Sigmoid colon (tissue), 6 donors: ENCODE measurements at regions not wholly inside any gene's neighbourhood (a gene's known extent, or its start where the extent isn't known, plus 50 kb on each side); places are given as distances from the start of the nearest gene placed in this dataset.

Experiments used
- DNase-seq: peaks from one replicate; pipeline ENCODE4 v3.0.0-alpha.2; 2019
- H3K27ac ChIP-seq, 4 donors: fragments of 200-600 bp; sonication (generic); one replicate each; pipeline ENCODE4 v1.5.1; 2016 to 2019; ENCODE audit warnings: mild to moderate bottlenecking in 1 of 4
- H3K27me3 ChIP-seq, 3 donors: fragments of 200-600 bp; sonication (generic); one replicate each; pipeline ENCODE4 v1.5.1; 2019; ENCODE audit warnings: mild to moderate bottlenecking in 1 of 3
- H3K36me3 ChIP-seq, 4 donors: fragments of 200-600 bp; sonication (generic); one replicate each; pipeline ENCODE4 v1.5.1; 2016 to 2019
- H3K4me1 ChIP-seq, 4 donors: fragments of 200-600 bp; sonication (generic); one replicate each; pipeline ENCODE4 v1.5.1; 2017 to 2019
- H3K4me3 ChIP-seq, 4 donors: fragments of 200-600 bp; sonication (generic); one replicate each; pipeline ENCODE4 v1.5.1; 2017 to 2019; ENCODE audit warnings: mild to moderate bottlenecking in 2 of 4, moderate library complexity in 1 of 4
- H3K9me3 ChIP-seq, 4 donors: fragments of 200-600 bp in 3 of 4; sonication (generic) in 3 of 4; one replicate each; pipeline versions ENCODE4 v1.5.1 to v1.6.1; 2013 to 2019
- EP300 ChIP-seq, 4 donors: sonication (generic); formaldehyde crosslinking; IDR thresholded peaks; one replicate each; pipeline ENCODE4 v1.6.1; 2017; ENCODE audit warnings: antibody characterized with exemption in 4 of 4
- POLR2A ChIP-seq, 2 donors: fragments of 450-650 bp; IDR thresholded peaks; one replicate each; pipeline ENCODE4 v1.6.1; 2016; ENCODE audit warnings: antibody characterized with exemption in 2 of 2, mild to moderate bottlenecking in 2 of 2, moderate library complexity in 2 of 2
- POLR2AphosphoS5 ChIP-seq, 4 donors: sonication (generic); formaldehyde crosslinking; IDR thresholded peaks; one replicate each; pipeline ENCODE4 v1.6.1; 2017; ENCODE audit warnings: antibody characterized with exemption in 4 of 4
- WGBS, 2 donors: extraction: QIAGEN DNeasy Blood & Tissue Kit; methylation state at CpG; one replicate each; pipeline ENCODE4 v1.1.7; 2013; 5-methylcytosine and 5-hydroxymethylcytosine counted together
- intact Hi-C: fragments of 100-400 bp; cut with DNase I; formaldehyde crosslinking; loops from one replicate; pipeline ENCODE4 v1.15.1; 2023
- TF ChIP-seq, protein P1 (sequence below), 4 experiments: fragments of 450-650 bp in 3 of 4; fragments of 200-600 bp in 1 of 4; IDR thresholded peaks; one replicate each; pipeline ENCODE4 v1.5.1; 2016 to 2019; ENCODE audit warnings: antibody characterized with exemption in 4 of 4, mild to moderate bottlenecking in 3 of 4, moderate library complexity in 2 of 4
- donor health status: healthy with polysubstance abuse.
- donor health status: healthy.

DNA sequence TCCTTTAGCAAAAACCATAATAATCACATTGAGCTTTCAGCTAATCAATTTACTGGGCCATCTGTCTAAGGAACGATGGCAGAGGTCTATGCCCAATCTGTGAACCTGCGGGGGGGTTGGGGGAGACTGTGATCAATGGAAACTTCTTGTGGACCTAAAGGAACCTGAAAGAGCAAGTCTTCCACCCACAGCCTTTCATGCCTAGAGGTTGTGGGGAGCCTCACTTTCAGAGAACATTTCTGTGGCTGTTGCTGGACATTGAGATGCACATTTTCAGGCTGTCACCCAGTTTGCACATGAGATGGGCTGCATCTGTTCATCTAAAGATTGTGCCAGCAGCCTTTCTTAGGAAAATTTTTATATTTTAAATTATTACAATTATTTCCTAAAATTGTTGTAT lies 310.0 kb upstream of the SPTLC3 start:
- DNase-seq: no peak
- WGBS, 2 donors: 81 to 88% methylated on average over 2 of the region's 2 CpGs
- intact Hi-C loops: no loop called here
- Histone ChIP-seq H3K36me3 (no peaks in the 10 kb centered on the region), H3K27me3 (no peaks in the 10 kb centered on the region), H3K4me1 (no peaks in the 10 kb centered on the region), H3K4me3 (no peak overlapping the region), H3K27ac (no peak overlapping the region), H3K9me3 (no peaks in the 10 kb centered on the region)
- TF ChIP-seq EP300 (IDR thresholded peaks at IDR 0.05) (no peak), POLR2AphosphoS5 (IDR thresholded peaks at IDR 0.05) (no peak), POLR2A (IDR thresholded peaks at IDR 0.05) (no peak)
- TF ChIP-seq, protein P1, sequence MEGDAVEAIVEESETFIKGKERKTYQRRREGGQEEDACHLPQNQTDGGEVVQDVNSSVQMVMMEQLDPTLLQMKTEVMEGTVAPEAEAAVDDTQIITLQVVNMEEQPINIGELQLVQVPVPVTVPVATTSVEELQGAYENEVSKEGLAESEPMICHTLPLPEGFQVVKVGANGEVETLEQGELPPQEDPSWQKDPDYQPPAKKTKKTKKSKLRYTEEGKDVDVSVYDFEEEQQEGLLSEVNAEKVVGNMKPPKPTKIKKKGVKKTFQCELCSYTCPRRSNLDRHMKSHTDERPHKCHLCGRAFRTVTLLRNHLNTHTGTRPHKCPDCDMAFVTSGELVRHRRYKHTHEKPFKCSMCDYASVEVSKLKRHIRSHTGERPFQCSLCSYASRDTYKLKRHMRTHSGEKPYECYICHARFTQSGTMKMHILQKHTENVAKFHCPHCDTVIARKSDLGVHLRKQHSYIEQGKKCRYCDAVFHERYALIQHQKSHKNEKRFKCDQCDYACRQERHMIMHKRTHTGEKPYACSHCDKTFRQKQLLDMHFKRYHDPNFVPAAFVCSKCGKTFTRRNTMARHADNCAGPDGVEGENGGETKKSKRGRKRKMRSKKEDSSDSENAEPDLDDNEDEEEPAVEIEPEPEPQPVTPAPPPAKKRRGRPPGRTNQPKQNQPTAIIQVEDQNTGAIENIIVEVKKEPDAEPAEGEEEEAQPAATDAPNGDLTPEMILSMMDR (IDR thresholded peaks at IDR 0.05): no peak

GRCh38 chr20:12699374-12700228 lies 309.2 kb upstream of the SPTLC3 start:
- Histone ChIP-seq H3K4me1 (no peaks in the 10 kb centered on the region), H3K36me3 (no peaks in the 10 kb centered on the region), H3K27ac (no peak overlapping the region), H3K4me3 (no peak overlapping the region), H3K9me3 (no peaks in the 10 kb centered on the region), H3K27me3 (no peaks in the 10 kb centered on the region)
- no peak for TF ChIP-seq POLR2A (IDR thresholded peaks at IDR 0.05)
- TF ChIP-seq POLR2AphosphoS5 (IDR thresholded peaks at IDR 0.05): no peak
- TF ChIP-seq, protein P1 (IDR thresholded peaks at IDR 0.05): no peak
- WGBS, 2 donors: 43 to 51% methylated on average over 5 of the region's 5 CpGs
- intact Hi-C loops: no loop called here
- no peak for DNase-seq

- H3K36me3 ChIP-seq: no peaks in the 10 kb centered on the region
- no peaks in the 10 kb centered on the region for H3K9me3 ChIP-seq
- H3K27me3 ChIP-seq: no peaks in the 10 kb centered on the region
- no peak overlapping the region for H3K4me3 ChIP-seq
- intact Hi-C loops: no loop called here
- 88 to 90% methylated on average over 9 of the region's 9 CpGs for WGBS, 2 donors
- H3K4me1 ChIP-seq: no peaks in the 10 kb centered on the region
- TF ChIP-seq, protein P1 (IDR thresholded peaks at IDR 0.05): no peak
- TF ChIP-seq POLR2AphosphoS5 (IDR thresholded peaks at IDR 0.05) (no peak), EP300 (IDR thresholded peaks at IDR 0.05) (no peak), POLR2A (IDR thresholded peaks at IDR 0.05) (no peak)
- no peak overlapping the region for H3K27ac ChIP-seq
- no peak for DNase-seq
These were observed 308.1 kb upstream of the SPTLC3 start for GRCh38 chr20:12700701-12701100.

DNA sequence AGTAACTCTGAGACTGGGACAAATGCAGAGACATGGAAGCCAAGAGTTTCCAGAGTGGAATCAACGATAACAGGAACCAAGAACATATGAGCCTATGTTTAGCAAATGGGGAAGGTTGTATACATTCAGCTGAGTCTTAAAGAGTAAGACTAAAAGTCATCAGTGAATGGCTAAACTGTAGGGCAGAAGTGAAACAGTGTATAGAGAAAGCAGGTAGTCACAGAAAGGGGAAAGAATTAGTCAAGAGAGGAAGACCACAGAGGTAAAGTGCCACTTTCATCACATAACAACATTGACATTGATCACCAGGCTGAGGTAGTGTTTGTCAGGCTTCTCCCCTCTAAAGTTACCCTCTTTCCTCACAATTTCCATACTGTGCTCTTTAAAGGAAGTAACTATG lies 306.5 kb upstream of the SPTLC3 start:
- H3K36me3 ChIP-seq: no peaks in the 10 kb centered on the region
- H3K9me3 ChIP-seq: no peaks in the 10 kb centered on the region
- no peak for TF ChIP-seq POLR2A (IDR thresholded peaks at IDR 0.05)
- TF ChIP-seq POLR2AphosphoS5 (IDR thresholded peaks at IDR 0.05): no peak
- TF ChIP-seq EP300 (IDR thresholded peaks at IDR 0.05): no peak
- TF ChIP-seq, protein P1 (IDR thresholded peaks at IDR 0.05): no peak
- WGBS, 2 donors: 77 to 79% methylated on average over 1 of the region's 1 CpG
- intact Hi-C loops: no loop called here
- no peak for DNase-seq
- no peaks in the 10 kb centered on the region for H3K4me1 ChIP-seq
- H3K27ac ChIP-seq: no peak overlapping the region
- no peaks in the 10 kb centered on the region for H3K27me3 ChIP-seq
- no peak overlapping the region for H3K4me3 ChIP-seq

- Histone ChIP-seq H3K27ac (no peak overlapping the region), H3K4me3 (no peak overlapping the region), H3K36me3 (no peaks in the 10 kb centered on the region), H3K9me3 (no peaks in the 10 kb centered on the region), H3K27me3 (no peaks in the 10 kb centered on the region), H3K4me1 (no peaks in the 10 kb centered on the region)
- 87 to 91% methylated on average over 2 of the region's 2 CpGs for WGBS, 2 donors
- intact Hi-C loops: no loop called here
- TF ChIP-seq POLR2AphosphoS5 (IDR thresholded peaks at IDR 0.05): no peak
- TF ChIP-seq EP300 (IDR thresholded peaks at IDR 0.05): no peak
- TF ChIP-seq POLR2A (IDR thresholded peaks at IDR 0.05): no peak
- DNase-seq: no peak
These were observed 293.4 kb upstream of the SPTLC3 start for GRCh38 chr20:12715371-12715770.
